ENCODE measurements at regions not wholly inside any gene's neighbourhood (a gene's known extent, or its start where the extent isn't known, plus 50 kb on each side); places are given as distances from the start of the nearest gene placed in this dataset.

DNA sequence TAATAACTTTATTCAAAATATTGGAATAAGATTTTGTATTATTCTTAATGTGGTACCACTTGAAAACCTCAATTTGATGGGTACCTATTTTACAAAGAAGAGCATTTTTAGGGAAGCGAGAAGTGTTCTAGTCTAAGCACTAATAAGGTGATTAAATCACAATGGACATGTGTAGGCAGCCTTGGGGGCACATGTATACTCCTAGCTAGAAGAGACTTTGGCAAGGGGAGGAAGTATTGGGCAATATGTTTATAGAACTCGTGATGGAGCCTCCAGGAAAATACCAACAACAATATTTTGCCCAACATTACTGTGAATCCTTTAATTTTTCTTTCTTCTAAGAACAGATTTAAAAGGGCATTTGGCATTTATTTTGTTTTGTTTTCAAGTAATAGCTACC, 280.3 kb downstream of the ADAMTS20 start:
- Histone ChIP-seq H3K9me3 (ENCODE audit: control insufficient read depth, low read depth, low read length) (no peaks in the 10 kb centered on the region), H3K4me1 (ENCODE audit: control insufficient read depth, extremely low read depth, insufficient read depth, low read length) (peaks cover 18% of the 10 kb centered on the region), H3K27me3 (ENCODE audit: control insufficient read depth, extremely low read depth, insufficient read depth, low read length) (no peaks in the 10 kb centered on the region), H3K4me3 (ENCODE audit: control insufficient read depth in 2 of 3, extremely low read depth in 1 of 3, insufficient read depth in 2 of 3, low read depth in 1 of 3, low read length in 3 of 3) (no peak overlapping the region), H3K36me3 (ENCODE audit: control insufficient read depth in 2 of 2, extremely low read depth in 1 of 2, insufficient read depth in 2 of 2, low read length in 2 of 2) (no peaks in the 10 kb centered on the region), H3K27ac (ENCODE audit: control insufficient read depth, insufficient read depth, low read length) (no peak overlapping the region), H3K9me1 (ENCODE audit: control insufficient read depth, extremely low read depth, insufficient read depth, low read length) (no peaks in the 10 kb centered on the region), H2AFZ (ENCODE audit: control insufficient read depth, low read length) (no peak overlapping the region), H4K20me1 (ENCODE audit: control insufficient read depth, extremely low read depth, insufficient read depth, low read length) (no peaks in the 10 kb centered on the region), H3K4me2 (ENCODE audit: control insufficient read depth, extremely low read depth, insufficient read depth, low read depth, low read length) (peak overlapping the region; percentile 1), H3K9ac (ENCODE audit: control insufficient read depth, extremely low read depth, insufficient read depth, low read length) (no peak overlapping the region), H3K79me2 (ENCODE audit: control insufficient read depth, insufficient read depth, low read length) (no peaks in the 10 kb centered on the region)
- dilution Hi-C loops (cut with MboI; ENCODE audit: extremely low pct_ligation_motif_present, low sequenced_read_pairs): no loop called here
- DNase-seq (ENCODE audit: low read depth, low spot score) (no peak), FAIRE-seq (no peak)
- TF ChIP-seq, protein P1, sequence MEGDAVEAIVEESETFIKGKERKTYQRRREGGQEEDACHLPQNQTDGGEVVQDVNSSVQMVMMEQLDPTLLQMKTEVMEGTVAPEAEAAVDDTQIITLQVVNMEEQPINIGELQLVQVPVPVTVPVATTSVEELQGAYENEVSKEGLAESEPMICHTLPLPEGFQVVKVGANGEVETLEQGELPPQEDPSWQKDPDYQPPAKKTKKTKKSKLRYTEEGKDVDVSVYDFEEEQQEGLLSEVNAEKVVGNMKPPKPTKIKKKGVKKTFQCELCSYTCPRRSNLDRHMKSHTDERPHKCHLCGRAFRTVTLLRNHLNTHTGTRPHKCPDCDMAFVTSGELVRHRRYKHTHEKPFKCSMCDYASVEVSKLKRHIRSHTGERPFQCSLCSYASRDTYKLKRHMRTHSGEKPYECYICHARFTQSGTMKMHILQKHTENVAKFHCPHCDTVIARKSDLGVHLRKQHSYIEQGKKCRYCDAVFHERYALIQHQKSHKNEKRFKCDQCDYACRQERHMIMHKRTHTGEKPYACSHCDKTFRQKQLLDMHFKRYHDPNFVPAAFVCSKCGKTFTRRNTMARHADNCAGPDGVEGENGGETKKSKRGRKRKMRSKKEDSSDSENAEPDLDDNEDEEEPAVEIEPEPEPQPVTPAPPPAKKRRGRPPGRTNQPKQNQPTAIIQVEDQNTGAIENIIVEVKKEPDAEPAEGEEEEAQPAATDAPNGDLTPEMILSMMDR (optimal IDR thresholded peaks at IDR 0.05 in 1 of 3, IDR thresholded peaks at IDR 0.05 in 1 of 3, conservative IDR thresholded peaks at IDR 0.05 in 1 of 3; ENCODE audit: extremely low read depth in 1 of 3, insufficient read depth in 2 of 3, low read length in 3 of 3): no peak
- no peak for TF ChIP-seq EZH2 (IDR thresholded peaks at IDR 0.05; ENCODE audit: low read length)

DNA sequence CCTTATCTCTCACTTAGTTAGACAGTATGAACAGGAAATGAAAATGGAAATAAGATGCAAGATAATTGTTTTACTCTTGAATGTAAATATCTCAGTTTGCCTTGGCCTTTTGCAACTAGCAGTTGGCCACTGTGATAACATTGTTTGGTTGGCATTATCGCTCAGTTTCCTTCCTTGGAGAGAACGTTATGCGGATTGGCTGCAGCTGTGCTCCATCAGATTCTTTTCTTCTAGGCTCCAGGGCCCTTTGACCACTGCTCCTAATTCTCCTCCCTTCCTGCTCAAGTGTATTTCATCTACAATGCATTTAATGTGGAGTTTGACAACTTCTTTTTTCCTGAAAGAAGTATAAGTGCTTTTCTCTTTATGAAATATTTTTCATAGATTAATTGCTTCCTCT, 284.2 kb downstream of the ADAMTS20 start:
- Histone ChIP-seq H3K9me3 (ENCODE audit: control insufficient read depth, low read depth, low read length) (no peaks in the 10 kb centered on the region), H3K9ac (ENCODE audit: control insufficient read depth, extremely low read depth, insufficient read depth, low read length) (no peak overlapping the region), H3K4me2 (ENCODE audit: control insufficient read depth, extremely low read depth, insufficient read depth, low read depth, low read length) (no peak overlapping the region), H2AFZ (ENCODE audit: control insufficient read depth, low read length) (no peak overlapping the region), H3K36me3 (ENCODE audit: control insufficient read depth in 2 of 2, extremely low read depth in 1 of 2, insufficient read depth in 2 of 2, low read length in 2 of 2) (no peaks in the 10 kb centered on the region), H4K20me1 (ENCODE audit: control insufficient read depth, extremely low read depth, insufficient read depth, low read length) (no peaks in the 10 kb centered on the region), H3K27ac (ENCODE audit: control insufficient read depth, insufficient read depth, low read length) (no peak overlapping the region), H3K79me2 (ENCODE audit: control insufficient read depth, insufficient read depth, low read length) (no peaks in the 10 kb centered on the region), H3K4me3 (ENCODE audit: control insufficient read depth in 2 of 3, extremely low read depth in 1 of 3, insufficient read depth in 2 of 3, low read depth in 1 of 3, low read length in 3 of 3) (no peak overlapping the region), H3K4me1 (ENCODE audit: control insufficient read depth, extremely low read depth, insufficient read depth, low read length) (peaks cover 13% of the 10 kb centered on the region), H3K9me1 (ENCODE audit: control insufficient read depth, extremely low read depth, insufficient read depth, low read length) (no peaks in the 10 kb centered on the region), H3K27me3 (ENCODE audit: control insufficient read depth, extremely low read depth, insufficient read depth, low read length) (no peaks in the 10 kb centered on the region)
- no peak for TF ChIP-seq EZH2 (IDR thresholded peaks at IDR 0.05; ENCODE audit: low read length)
- TF ChIP-seq, protein P1 (optimal IDR thresholded peaks at IDR 0.05 in 1 of 3, IDR thresholded peaks at IDR 0.05 in 1 of 3, conservative IDR thresholded peaks at IDR 0.05 in 1 of 3; ENCODE audit: extremely low read depth in 1 of 3, insufficient read depth in 2 of 3, low read length in 3 of 3): no peak
- dilution Hi-C loops (cut with MboI; ENCODE audit: extremely low pct_ligation_motif_present, low sequenced_read_pairs): no loop called here
- no peak for DNase-seq (ENCODE audit: low read depth, low spot score)
- FAIRE-seq: no peak

Data from keratinocyte (primary cell).